PC-3 (cell line): ENCODE measurements at regions not wholly inside any gene's neighbourhood (a gene's known extent, or its start where the extent isn't known, plus 50 kb on each side); places are given as distances from the start of the nearest gene placed in this dataset.

Experiments
- EZH2 ChIP-seq: fragments of 300-600 bp; sonication (generic); IDR thresholded peaks from one replicate; pipeline ENCODE4 v1.6.1; 2017; ENCODE audit warnings: antibody characterized with exemption, mild to moderate bottlenecking, low read length; ENCODE audit not compliant: unreplicated experiment
- TF ChIP-seq, protein P1 (sequence below): fragments of 300-600 bp; sonication (generic); conservative IDR thresholded peaks from 2 replicates; pipeline ENCODE4 v1.5.1; 2017; ENCODE audit warnings: antibody characterized with exemption, low read depth, mild to moderate bottlenecking, low read length

DNA sequence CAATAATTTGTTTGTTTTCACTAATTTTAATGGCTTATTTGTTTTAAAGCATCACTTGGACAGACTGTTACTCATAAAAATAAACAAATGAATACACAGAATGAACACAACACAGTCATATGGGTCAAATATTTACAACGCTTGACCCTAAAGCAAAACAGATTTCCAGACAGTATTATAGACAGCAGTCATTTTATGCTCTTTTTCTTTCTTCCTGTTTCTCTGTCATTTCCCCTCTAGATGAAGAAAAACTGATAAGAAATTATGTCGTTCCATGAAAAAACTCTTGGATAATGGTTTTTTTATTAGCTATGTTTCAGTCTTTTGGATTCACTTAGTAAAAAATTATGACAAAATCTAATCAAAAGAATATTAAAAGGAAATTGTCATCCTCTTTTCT lies 297.3 kb upstream of the NEGR1 start:
- TF ChIP-seq EZH2, result no peak
- TF ChIP-seq, protein P1, sequence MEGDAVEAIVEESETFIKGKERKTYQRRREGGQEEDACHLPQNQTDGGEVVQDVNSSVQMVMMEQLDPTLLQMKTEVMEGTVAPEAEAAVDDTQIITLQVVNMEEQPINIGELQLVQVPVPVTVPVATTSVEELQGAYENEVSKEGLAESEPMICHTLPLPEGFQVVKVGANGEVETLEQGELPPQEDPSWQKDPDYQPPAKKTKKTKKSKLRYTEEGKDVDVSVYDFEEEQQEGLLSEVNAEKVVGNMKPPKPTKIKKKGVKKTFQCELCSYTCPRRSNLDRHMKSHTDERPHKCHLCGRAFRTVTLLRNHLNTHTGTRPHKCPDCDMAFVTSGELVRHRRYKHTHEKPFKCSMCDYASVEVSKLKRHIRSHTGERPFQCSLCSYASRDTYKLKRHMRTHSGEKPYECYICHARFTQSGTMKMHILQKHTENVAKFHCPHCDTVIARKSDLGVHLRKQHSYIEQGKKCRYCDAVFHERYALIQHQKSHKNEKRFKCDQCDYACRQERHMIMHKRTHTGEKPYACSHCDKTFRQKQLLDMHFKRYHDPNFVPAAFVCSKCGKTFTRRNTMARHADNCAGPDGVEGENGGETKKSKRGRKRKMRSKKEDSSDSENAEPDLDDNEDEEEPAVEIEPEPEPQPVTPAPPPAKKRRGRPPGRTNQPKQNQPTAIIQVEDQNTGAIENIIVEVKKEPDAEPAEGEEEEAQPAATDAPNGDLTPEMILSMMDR, result no peak
